ENCODE measurements at regions not wholly inside any gene's neighbourhood (a gene's known extent, or its start where the extent isn't known, plus 50 kb on each side); places are given as distances from the start of the nearest gene placed in this dataset.

DNA sequence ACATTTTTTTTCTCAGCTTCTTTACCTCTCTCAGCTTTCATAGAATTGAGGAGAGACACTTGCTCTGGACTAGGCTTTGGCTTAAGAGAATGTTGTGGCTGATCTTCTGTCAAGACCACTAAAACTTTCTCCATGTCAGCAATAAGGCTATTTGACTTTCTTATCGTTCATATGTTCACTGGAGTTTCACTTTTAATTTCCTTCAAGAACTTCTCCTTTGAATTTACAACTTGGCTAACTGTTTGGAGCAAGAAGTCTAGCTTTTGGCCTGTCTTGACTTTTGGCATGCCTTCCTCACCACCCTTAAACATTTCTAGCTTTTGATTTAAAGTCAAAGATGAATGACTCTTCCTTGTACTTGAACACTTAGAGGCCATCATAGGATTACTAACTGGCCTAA is 104.4 kb upstream of the SLC39A10 start:
- TF ChIP-seq CTCF (IDR thresholded peaks at IDR 0.05; ENCODE audit: low read depth, low read length), result no peak
- no peak for TF ChIP-seq EZH2phosphoT487 (IDR thresholded peaks at IDR 0.05; ENCODE audit: low read depth)
